ENCODE measurements at regions not wholly inside any gene's neighbourhood (a gene's known extent, or its start where the extent isn't known, plus 50 kb on each side); places are given as distances from the start of the nearest gene placed in this dataset.

DNA sequence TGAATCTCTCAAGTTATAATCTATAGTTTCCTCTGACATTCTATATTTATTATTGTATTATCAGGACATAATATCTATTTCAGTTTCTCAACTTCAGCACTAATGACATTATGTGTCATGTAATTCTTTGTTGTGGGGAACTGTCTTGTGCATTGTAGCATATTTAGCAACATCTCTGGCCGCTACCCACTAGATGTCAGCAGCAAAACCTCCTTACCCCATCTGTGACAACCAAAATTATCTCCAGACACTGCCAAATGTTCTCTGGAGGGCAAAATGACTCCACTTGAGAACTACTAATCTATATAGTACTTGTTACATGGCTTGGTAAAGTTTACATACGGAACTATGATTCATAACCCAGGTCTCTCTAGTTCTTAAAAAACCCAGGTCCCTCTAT is 110.2 kb downstream of the RASSF9 start:
- no peak for TF ChIP-seq EZH2 (IDR thresholded peaks at IDR 0.05; ENCODE audit: insufficient read depth, poor library complexity, severe bottlenecking)
- TF ChIP-seq EZH2phosphoT487 (IDR thresholded peaks at IDR 0.05; ENCODE audit: insufficient read depth, low read depth) = no peak

Measured in GM23248 (cell line).